ENCODE measurements at regions not wholly inside any gene's neighbourhood (a gene's known extent, or its start where the extent isn't known, plus 50 kb on each side); places are given as distances from the start of the nearest gene placed in this dataset.
A peak's percentile ranks its signal among the peaks of the same experiment; 100 is the strongest.

DNA sequence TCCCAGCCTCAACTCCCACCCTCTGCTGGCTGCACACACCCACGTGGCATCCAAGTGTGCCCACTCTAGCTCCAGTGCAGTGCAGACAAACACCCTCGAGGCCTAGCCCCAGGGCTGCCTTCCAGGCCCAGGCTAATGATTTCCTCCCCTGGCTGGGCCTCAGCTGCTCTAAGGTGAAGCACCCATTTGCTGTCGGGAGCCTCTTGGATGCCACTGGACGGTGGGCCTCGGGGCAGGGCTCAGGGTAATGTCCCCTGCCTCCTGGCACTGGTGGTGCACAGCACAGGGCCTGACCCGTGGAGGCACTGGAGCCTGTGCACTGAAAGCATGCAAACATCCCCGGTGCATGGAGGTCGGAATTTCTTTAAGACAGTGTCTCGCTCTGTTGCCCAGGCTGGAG is 635.2 kb downstream of the TBC1D22A start:
- TF ChIP-seq, protein P1, sequence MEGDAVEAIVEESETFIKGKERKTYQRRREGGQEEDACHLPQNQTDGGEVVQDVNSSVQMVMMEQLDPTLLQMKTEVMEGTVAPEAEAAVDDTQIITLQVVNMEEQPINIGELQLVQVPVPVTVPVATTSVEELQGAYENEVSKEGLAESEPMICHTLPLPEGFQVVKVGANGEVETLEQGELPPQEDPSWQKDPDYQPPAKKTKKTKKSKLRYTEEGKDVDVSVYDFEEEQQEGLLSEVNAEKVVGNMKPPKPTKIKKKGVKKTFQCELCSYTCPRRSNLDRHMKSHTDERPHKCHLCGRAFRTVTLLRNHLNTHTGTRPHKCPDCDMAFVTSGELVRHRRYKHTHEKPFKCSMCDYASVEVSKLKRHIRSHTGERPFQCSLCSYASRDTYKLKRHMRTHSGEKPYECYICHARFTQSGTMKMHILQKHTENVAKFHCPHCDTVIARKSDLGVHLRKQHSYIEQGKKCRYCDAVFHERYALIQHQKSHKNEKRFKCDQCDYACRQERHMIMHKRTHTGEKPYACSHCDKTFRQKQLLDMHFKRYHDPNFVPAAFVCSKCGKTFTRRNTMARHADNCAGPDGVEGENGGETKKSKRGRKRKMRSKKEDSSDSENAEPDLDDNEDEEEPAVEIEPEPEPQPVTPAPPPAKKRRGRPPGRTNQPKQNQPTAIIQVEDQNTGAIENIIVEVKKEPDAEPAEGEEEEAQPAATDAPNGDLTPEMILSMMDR (IDR thresholded peaks at IDR 0.05; ENCODE audit: low read depth, low read length, missing control alignments), result no peak

DNA sequence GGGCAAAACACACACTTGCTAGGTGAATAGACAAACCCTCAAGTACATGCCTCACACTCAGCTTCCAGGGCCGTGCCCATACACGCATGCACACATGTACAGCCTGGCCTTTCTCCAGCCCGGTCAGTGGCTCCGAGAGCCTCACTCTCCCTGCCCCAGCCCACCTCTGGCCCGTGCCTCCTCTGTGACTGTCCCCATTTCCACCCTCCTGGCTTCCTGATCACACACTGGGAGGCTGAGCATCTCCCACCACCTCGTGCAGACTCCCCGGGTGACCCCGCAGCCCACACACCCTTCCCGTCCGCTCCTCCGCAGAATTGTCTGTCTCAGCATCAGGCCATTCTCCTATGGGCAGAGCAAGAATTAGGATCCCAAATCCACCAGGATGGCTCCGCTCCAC is 634.1 kb downstream of the TBC1D22A start:
- H3K4me3 ChIP-seq (ENCODE audit: low read depth, low read length), result no peak overlapping the region
- in situ Hi-C loops (cut with HindIII; ENCODE audit: low sequenced_read_pairs), result no loop called here
- TF ChIP-seq, protein P1 (IDR thresholded peaks at IDR 0.05; ENCODE audit: low read depth, low read length, missing control alignments), result no peak
- no peak for DNase-seq (ENCODE audit: low read depth)

More for the DNA sequence above, 635.2 kb downstream of the TBC1D22A start:
- no peak for DNase-seq (ENCODE audit: low read depth)
- no peak overlapping the region for H3K4me3 ChIP-seq (ENCODE audit: low read depth, low read length)
- in situ Hi-C loops (cut with HindIII; ENCODE audit: low sequenced_read_pairs), result no loop called here

DNA sequence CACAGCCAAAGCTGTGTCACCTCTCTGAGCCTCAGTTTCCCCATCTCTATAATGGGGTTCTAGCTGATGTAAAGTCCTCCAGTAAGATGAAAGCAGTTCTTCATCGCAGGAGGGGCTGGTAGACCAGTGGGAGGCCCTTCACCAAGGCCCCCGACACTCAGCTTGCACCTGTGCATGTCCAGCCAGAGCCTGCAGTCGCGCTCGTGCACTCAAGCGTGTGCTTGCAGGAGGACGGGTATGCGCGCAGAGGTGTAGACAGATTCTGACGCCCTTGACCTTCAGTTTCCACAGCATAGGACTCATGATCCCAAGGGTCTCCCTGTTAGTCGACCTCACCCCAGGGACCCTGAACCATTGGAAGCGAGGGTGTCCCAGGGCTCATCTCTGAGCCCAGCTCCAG is 633.7 kb downstream of the TBC1D22A start:
- no peak overlapping the region for H3K4me3 ChIP-seq (ENCODE audit: low read depth, low read length)
- no peak for DNase-seq (ENCODE audit: low read depth)
- in situ Hi-C loops (cut with HindIII; ENCODE audit: low sequenced_read_pairs), result no loop called here
- TF ChIP-seq, protein P1 (IDR thresholded peaks at IDR 0.05; ENCODE audit: low read depth, low read length, missing control alignments), result no peak

DNA sequence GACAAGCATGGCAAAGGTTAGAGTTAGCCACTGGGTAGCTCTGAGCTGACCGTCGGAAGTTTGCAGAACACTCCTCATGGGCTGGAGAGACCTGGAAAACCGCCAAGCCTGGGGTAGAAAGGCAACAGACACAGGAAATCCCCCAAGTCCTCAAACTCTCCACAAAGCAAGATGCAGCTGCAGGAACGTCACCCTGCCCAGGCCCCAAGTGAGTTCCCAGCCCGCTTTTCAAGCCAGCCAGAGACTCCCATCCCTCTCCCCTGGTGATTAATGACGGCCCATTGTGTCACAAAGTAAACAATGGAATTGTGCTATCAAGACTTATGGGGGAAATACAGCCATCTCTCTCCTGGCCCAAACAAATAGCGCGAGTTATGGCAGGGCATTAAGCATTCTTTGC is 633.0 kb downstream of the TBC1D22A start:
- TF ChIP-seq, protein P1 (IDR thresholded peaks at IDR 0.05; ENCODE audit: low read depth, low read length, missing control alignments), result no peak
- in situ Hi-C loops (cut with HindIII; ENCODE audit: low sequenced_read_pairs), result no loop called here
- no peak overlapping the region for H3K4me3 ChIP-seq (ENCODE audit: low read depth, low read length)
- DNase-seq (ENCODE audit: low read depth), result peak; percentile 27

DNA sequence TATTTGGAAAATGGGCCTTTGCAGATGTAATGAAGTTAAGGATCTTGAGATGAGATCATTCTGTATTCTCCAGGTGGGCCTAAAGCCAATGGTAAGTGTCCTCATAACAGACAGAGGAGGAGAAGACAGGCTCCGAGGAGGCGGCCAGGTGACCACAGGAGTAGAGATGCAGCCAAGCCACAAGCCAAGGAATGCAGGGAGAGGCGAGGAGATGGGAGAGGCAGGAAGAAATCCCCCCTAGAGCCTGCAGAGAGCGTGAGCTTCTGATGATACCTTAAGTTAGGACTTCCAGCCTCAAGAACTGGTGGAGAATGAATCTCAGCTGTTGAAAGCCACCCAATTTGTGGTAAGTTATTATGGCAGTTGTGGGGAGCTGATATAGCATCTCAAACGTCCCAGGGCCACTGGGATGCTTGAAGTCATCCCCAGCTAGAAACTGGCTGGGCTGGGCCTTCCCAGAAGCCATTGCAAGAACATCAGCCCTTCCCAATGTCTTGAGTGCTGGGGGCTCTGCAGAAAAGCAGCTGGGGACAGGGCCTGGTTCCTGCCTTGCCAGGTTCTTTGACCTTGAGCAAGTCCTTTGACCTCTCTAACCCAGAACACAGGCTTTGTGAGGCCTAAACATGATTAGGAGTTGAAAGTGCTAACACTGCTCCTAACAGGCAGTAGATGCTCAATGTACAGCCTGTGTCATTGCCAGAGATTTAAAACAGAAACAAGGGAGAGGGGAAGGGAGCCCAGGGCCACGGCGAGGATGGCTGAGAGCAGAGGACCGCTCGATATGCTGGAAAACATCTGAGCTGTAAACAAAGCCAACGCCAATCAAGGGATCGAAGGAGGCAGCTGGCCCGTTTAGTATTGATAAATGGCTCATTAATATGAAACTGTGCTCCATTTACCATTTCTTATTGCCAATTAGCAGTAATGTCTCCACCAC is 632.3 kb downstream of the TBC1D22A start:
- peak; percentile 77 for DNase-seq (ENCODE audit: low read depth)
- H3K4me3 ChIP-seq (ENCODE audit: low read depth, low read length), result no peak overlapping the region
- in situ Hi-C loops (cut with HindIII; ENCODE audit: low sequenced_read_pairs), result no loop called here
- TF ChIP-seq, protein P1 (IDR thresholded peaks at IDR 0.05; ENCODE audit: low read depth, low read length, missing control alignments), result no peak

DNA sequence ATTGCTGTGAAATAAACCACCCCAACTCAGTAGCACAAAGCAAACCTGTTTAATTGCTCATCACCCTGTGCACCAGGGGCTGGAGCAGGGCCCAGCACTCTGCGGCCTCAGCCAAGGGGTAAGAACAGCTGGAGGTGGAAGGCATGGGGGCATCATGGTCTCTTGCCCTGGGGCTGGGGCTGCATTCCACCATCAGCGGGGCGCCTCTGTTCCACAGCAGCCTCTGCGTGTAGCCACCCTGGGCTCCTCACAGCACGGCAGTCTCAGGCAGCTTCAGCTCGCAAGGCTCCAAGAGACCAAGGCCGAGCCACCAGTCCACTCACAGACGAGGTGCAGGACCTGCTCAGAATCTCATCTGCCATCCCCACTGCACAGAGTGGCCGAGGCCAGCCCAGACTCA is 630.7 kb downstream of the TBC1D22A start:
- in situ Hi-C loops (cut with HindIII; ENCODE audit: low sequenced_read_pairs), result no loop called here
- no peak overlapping the region for H3K4me3 ChIP-seq (ENCODE audit: low read depth, low read length)
- DNase-seq (ENCODE audit: low read depth), result no peak
- TF ChIP-seq, protein P1 (IDR thresholded peaks at IDR 0.05; ENCODE audit: low read depth, low read length, missing control alignments), result no peak
